Glutamatergic neuron (in vitro differentiated cells): ENCODE measurements at regions not wholly inside any gene's neighbourhood (a gene's known extent, or its start where the extent isn't known, plus 50 kb on each side); places are given as distances from the start of the nearest gene placed in this dataset.
"Not testable (repeated sequence)": the region's sequence is repeated elsewhere in the genome, so short reads cannot be mapped to it uniquely, and the experiment has no call there.

ENCODE experiments used
- DNase-seq: peaks from one replicate; pipeline ENCODE4 v3.0.0; 2022
- H3K27ac Mint-ChIP-seq: one replicate; pipeline ENCODE4 v1.8.0; 2020; ENCODE audit warnings: mild to moderate bottlenecking, mixed read lengths, inconsistent platforms; ENCODE audit not compliant: unreplicated experiment
- H3K27me3 Mint-ChIP-seq: one replicate; pipeline ENCODE4 v1.8.0; 2020; ENCODE audit warnings: mild to moderate bottlenecking, moderate library complexity, mixed read lengths, inconsistent platforms; ENCODE audit not compliant: unreplicated experiment
- H3K36me3 Mint-ChIP-seq: one replicate; pipeline ENCODE4 v1.8.0; 2020; ENCODE audit warnings: mild to moderate bottlenecking, mixed read lengths, inconsistent platforms; ENCODE audit not compliant: unreplicated experiment
- H3K4me1 Mint-ChIP-seq: one replicate; pipeline ENCODE4 v1.8.0; 2020; ENCODE audit warnings: mild to moderate bottlenecking, low read depth, mixed read lengths, inconsistent platforms; ENCODE audit not compliant: unreplicated experiment
- H3K4me3 Mint-ChIP-seq: one replicate; pipeline ENCODE4 v1.8.0; 2020; ENCODE audit warnings: mild to moderate bottlenecking, mixed read lengths, inconsistent platforms; ENCODE audit not compliant: unreplicated experiment
- H3K9me3 Mint-ChIP-seq: one replicate; pipeline ENCODE4 v1.8.0; 2020; ENCODE audit warnings: mild to moderate bottlenecking, moderate library complexity, mixed read lengths, inconsistent platforms; ENCODE audit not compliant: unreplicated experiment
- TF ChIP-seq, protein P1 (sequence below): fragments of 200-600 bp; sonication (generic); IDR thresholded peaks from one replicate; pipeline ENCODE4 v1.5.0; 2021; ENCODE audit not compliant: partially characterized antibody, unreplicated experiment

DNA sequence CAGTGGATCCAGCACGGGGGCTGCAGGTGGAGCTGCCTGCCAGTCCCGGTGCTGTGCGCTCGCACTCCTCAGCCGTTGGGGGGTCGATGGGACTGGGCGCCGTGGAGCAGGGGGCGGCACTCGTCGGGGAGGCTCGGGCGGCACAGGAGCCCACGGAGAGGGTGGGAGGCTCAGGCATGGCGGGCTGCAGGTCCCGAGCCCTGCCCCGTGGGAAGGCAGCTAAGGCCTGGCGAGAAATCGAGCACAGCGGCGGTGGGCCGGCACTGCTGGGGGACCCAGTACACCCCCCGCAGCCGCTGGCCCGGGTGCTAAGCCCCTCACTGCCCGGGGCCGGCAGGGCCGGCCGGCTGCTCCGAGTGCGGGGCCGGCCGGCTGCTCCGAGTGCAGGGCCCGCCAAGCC lies 52.3 kb upstream of the MARK1 start:
- H3K27me3 Mint-ChIP-seq, H3K4me3 Mint-ChIP-seq, H3K27ac Mint-ChIP-seq, H3K9me3 Mint-ChIP-seq, H3K4me1 Mint-ChIP-seq, DNase-seq: not testable (repeated sequence)
- peaks cover 12% of the 10 kb centered on the region for H3K36me3 Mint-ChIP-seq

- not testable (repeated sequence) for DNase-seq, H3K27me3 Mint-ChIP-seq, H3K4me1 Mint-ChIP-seq, H3K9me3 Mint-ChIP-seq, H3K27ac Mint-ChIP-seq, H3K4me3 Mint-ChIP-seq
- peaks cover 12% of the 10 kb centered on the region for H3K36me3 Mint-ChIP-seq
These were observed 52.8 kb upstream of the MARK1 start for GRCh38 chr1:220475141-220475540.

GRCh38 chr1:220473440-220473839 lies 54.5 kb upstream of the MARK1 start:
- H3K27me3 Mint-ChIP-seq = peaks cover 4% of the 10 kb centered on the region
- no peaks in the 10 kb centered on the region for H3K4me1 Mint-ChIP-seq
- no peak overlapping the region for H3K27ac Mint-ChIP-seq
- TF ChIP-seq, protein P1, sequence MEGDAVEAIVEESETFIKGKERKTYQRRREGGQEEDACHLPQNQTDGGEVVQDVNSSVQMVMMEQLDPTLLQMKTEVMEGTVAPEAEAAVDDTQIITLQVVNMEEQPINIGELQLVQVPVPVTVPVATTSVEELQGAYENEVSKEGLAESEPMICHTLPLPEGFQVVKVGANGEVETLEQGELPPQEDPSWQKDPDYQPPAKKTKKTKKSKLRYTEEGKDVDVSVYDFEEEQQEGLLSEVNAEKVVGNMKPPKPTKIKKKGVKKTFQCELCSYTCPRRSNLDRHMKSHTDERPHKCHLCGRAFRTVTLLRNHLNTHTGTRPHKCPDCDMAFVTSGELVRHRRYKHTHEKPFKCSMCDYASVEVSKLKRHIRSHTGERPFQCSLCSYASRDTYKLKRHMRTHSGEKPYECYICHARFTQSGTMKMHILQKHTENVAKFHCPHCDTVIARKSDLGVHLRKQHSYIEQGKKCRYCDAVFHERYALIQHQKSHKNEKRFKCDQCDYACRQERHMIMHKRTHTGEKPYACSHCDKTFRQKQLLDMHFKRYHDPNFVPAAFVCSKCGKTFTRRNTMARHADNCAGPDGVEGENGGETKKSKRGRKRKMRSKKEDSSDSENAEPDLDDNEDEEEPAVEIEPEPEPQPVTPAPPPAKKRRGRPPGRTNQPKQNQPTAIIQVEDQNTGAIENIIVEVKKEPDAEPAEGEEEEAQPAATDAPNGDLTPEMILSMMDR = no peak
- peaks cover 12% of the 10 kb centered on the region for H3K36me3 Mint-ChIP-seq
- H3K4me3 Mint-ChIP-seq = no peak overlapping the region
- DNase-seq = no peak
- peaks cover 2% of the 10 kb centered on the region for H3K9me3 Mint-ChIP-seq

DNA sequence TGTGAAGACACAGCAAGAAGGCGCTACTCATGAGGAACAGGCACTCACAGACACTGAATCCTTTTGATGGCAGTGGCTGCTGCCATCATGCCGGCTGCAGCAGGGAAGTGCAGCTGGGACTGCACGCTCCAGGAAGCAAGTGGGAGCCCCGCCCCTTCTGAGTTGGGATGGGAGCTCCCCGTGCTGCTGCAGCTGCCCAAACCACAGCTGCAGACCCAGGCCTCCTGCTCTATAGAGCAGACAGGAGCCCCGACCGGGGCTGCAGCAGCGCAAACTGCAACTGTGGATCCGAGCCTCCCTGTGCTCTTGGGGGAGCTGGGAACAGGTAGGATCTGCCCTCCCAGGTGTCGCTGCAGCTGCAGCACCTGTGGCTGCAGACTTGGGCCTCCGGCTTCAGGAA lies 65.2 kb upstream of the MARK1 start:
- DNase-seq = peak; percentile 77
- Mint-ChIP-seq H3K27me3 (peaks cover 8% of the 10 kb centered on the region), H3K27ac (no peak overlapping the region), H3K4me3 (no peak overlapping the region), H3K4me1 (peaks cover 6% of the 10 kb centered on the region), H3K36me3 (peaks cover 10% of the 10 kb centered on the region), H3K9me3 (peaks cover 5% of the 10 kb centered on the region)
- TF ChIP-seq, protein P1 = no peak

- H3K27ac Mint-ChIP-seq = no peak overlapping the region
- H3K4me3 Mint-ChIP-seq = no peak overlapping the region
- TF ChIP-seq, protein P1 = no peak
- no peaks in the 10 kb centered on the region for H3K9me3 Mint-ChIP-seq
- no peaks in the 10 kb centered on the region for H3K36me3 Mint-ChIP-seq
- H3K27me3 Mint-ChIP-seq = peaks cover 3% of the 10 kb centered on the region
- no peak for DNase-seq
- H3K4me1 Mint-ChIP-seq = peaks cover 6% of the 10 kb centered on the region
These were observed 69.0 kb upstream of the MARK1 start for GRCh38 chr1:220458936-220459335.

- H3K36me3 Mint-ChIP-seq = no peaks in the 10 kb centered on the region
- H3K27me3 Mint-ChIP-seq = peaks cover 3% of the 10 kb centered on the region
- no peak for DNase-seq
- H3K4me1 Mint-ChIP-seq = peaks cover 6% of the 10 kb centered on the region
- H3K27ac Mint-ChIP-seq = no peak overlapping the region
- no peak overlapping the region for H3K4me3 Mint-ChIP-seq
- TF ChIP-seq, protein P1 = no peak
- no peaks in the 10 kb centered on the region for H3K9me3 Mint-ChIP-seq
These were observed 69.9 kb upstream of the MARK1 start for GRCh38 chr1:220457957-220458609.
